WI38 (cell line): ENCODE measurements at regions not wholly inside any gene's neighbourhood (a gene's known extent, or its start where the extent isn't known, plus 50 kb on each side); places are given as distances from the start of the nearest gene placed in this dataset.
A peak's percentile ranks its signal among the peaks of the same experiment; 100 is the strongest.

ENCODE experiments used
- H3K4me3 ChIP-seq: 2 replicates; pipeline ENCODE4 v1.5.1; 2011; ENCODE audit warnings: low read depth, mild to moderate bottlenecking, control low read depth, low read length
- CTCF ChIP-seq: IDR thresholded peaks from 2 replicates; pipeline ENCODE4 v1.5.1; 2012; ENCODE audit warnings: low read depth, mild to moderate bottlenecking, control low read depth, low read length

GRCh38 chr10:114766470-114766869 is 55.1 kb upstream of the FHIP2A start:
- no peak for TF ChIP-seq CTCF

GRCh38 chr10:114767101-114767985 is 54.2 kb upstream of the FHIP2A start:
- peak overlapping the region; percentile 67 for H3K4me3 ChIP-seq
- no peak for TF ChIP-seq CTCF

More at GRCh38 chr10:114766470-114766869, 55.1 kb upstream of the FHIP2A start:
- H3K4me3 ChIP-seq, result no peak overlapping the region

GRCh38 chr10:114767986-114768821 is 53.4 kb upstream of the FHIP2A start:
- peak overlapping the region; percentile 67 for H3K4me3 ChIP-seq
- no peak for TF ChIP-seq CTCF

GRCh38 chr10:114770009-114770408 is 51.6 kb upstream of the FHIP2A start:
- H3K4me3 ChIP-seq, result no peak overlapping the region
- no peak for TF ChIP-seq CTCF

GRCh38 chr10:114771157-114771556 is 50.4 kb upstream of the FHIP2A start:
- no peak for TF ChIP-seq CTCF
- no peak overlapping the region for H3K4me3 ChIP-seq

- no peak for TF ChIP-seq CTCF
These were observed 49.8 kb upstream of the FHIP2A start for GRCh38 chr10:114771749-114772148.

More at GRCh38 chr10:114771749-114772148, 49.8 kb upstream of the FHIP2A start:
- H3K4me3 ChIP-seq, result no peak overlapping the region
